ENCODE measurements at regions not wholly inside any gene's neighbourhood (a gene's known extent, or its start where the extent isn't known, plus 50 kb on each side); places are given as distances from the start of the nearest gene placed in this dataset.
A peak's percentile ranks its signal among the peaks of the same experiment; 100 is the strongest.
"Not testable (repeated sequence)": the region's sequence is repeated elsewhere in the genome, so short reads cannot be mapped to it uniquely, and the experiment has no call there.

GRCh38 chr6:15106958-15107643 lies 138.8 kb upstream of the JARID2 start:
- peak in 2 of 8 experiments; percentile 49 to 94 for ATAC-seq (replicated peaks in 6 of 8)
- Histone ChIP-seq H3K27ac (no peak overlapping the region), H3K4me1 (replicated peaks in 1 of 2) (peaks cover 0 to 5% of the 10 kb centered on the region in 2 donors), H3K4me3 (no peak overlapping the region)
- in situ Hi-C loops (cut with MboI; ENCODE audit: low pct_unique_long_range_greater_than_20kb in 2 of 9, low sequenced_read_pairs in 9 of 9, unreplicated experiment in 9 of 9) = no loop called here
- 40 to 100% (median 81%) methylated on average over 1 to 10 of the region's 12 CpGs; no CpG with 5 or more reads in 1 of the 10 experiments for WGBS, 10 experiments

- Histone ChIP-seq H3K27ac (no peak overlapping the region), H3K4me1 (replicated peaks in 1 of 2) (peaks cover 0 to 5% of the 10 kb centered on the region in 2 donors), H3K4me3 (no peak overlapping the region)
- ATAC-seq (replicated peaks in 6 of 8) = peak in 1 of 8 experiments; percentile 12
- 0 to 100% (median 89%) methylated on average over 1 to 8 of the region's 9 CpGs; no CpG with 5 or more reads in 1 of the 10 experiments for WGBS, 10 experiments
- in situ Hi-C loops (cut with MboI; ENCODE audit: low pct_unique_long_range_greater_than_20kb in 2 of 9, low sequenced_read_pairs in 9 of 9, unreplicated experiment in 9 of 9) = no loop called here
Measured at GRCh38 chr6:15107644-15108382, 138.1 kb upstream of the JARID2 start.

- no peak overlapping the region for H3K27ac ChIP-seq
- no peak for ATAC-seq (replicated peaks in 6 of 8)
- peaks cover 0 to 5% of the 10 kb centered on the region in 2 donors for H3K4me1 ChIP-seq (replicated peaks in 1 of 2)
- H3K4me3 ChIP-seq = no peak overlapping the region
- WGBS, 10 experiments = 60 to 100% (median 92%) methylated on average over 1 to 2 of the region's 2 CpGs; no CpG with 5 or more reads in 6 of the 10 experiments
- in situ Hi-C loops (cut with MboI; ENCODE audit: low pct_unique_long_range_greater_than_20kb in 2 of 9, low sequenced_read_pairs in 9 of 9, unreplicated experiment in 9 of 9) = no loop called here
Measured at GRCh38 chr6:15108383-15108715, 137.5 kb upstream of the JARID2 start.

DNA sequence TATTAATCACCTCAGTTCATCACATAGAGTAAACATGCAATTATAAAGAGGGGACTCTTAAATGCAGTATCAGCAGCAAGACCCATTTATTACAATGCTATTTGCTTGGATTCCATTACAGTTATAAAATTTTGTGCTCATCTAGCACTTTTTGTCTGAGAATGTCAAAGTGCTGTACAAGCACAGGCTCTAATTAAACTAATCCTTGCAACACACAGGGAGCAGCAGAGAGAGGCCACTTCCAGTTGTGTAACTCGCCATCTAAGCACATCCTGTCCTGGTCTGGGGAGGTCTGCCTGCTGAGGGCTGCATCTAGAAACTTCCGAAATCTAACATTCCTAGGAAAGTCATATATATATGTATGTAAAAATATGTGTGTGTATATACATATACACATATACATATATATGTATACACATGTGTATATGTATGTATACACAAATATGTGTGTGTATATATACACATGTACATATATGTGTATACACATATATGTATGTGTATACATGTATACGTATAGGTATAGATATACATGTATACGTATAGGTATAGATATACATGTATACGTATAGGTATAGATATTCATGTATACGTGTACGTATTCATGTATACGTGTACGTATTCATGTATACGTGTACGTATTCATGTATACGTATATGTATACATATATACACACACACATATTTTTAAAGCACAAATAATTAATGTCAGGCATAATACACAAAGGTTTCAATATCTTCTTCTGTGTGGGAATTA lies 136.4 kb upstream of the JARID2 start:
- no peak for ATAC-seq (replicated peaks in 6 of 8)
- Histone ChIP-seq H3K27ac (no peak overlapping the region), H3K4me1 (replicated peaks in 1 of 2) (peaks cover 0 to 5% of the 10 kb centered on the region in 2 donors), H3K4me3 (no peak overlapping the region)
- in situ Hi-C loops (cut with MboI; ENCODE audit: low pct_unique_long_range_greater_than_20kb in 2 of 9, low sequenced_read_pairs in 9 of 9, unreplicated experiment in 9 of 9) = no loop called here
- 72 to 100% (median 85%) methylated on average over 1 to 12 of the region's 12 CpGs; no CpG with 5 or more reads in 2 of the 10 experiments for WGBS, 10 experiments

- H3K4me1 ChIP-seq (replicated peaks in 1 of 2) = peaks cover 0 to 5% of the 10 kb centered on the region in 2 donors
- no peak overlapping the region for H3K4me3 ChIP-seq
- in situ Hi-C loops (cut with MboI; ENCODE audit: low pct_unique_long_range_greater_than_20kb in 2 of 9, low sequenced_read_pairs in 9 of 9, unreplicated experiment in 9 of 9) = no loop called here
- 0 to 100% (median 50%) methylated on average over 1 of the region's 1 CpG; no CpG with 5 or more reads in 3 of the 10 experiments for WGBS, 10 experiments
- no peak overlapping the region for H3K27ac ChIP-seq
- ATAC-seq (replicated peaks in 6 of 8) = no peak
Measured at GRCh38 chr6:15110726-15111354, 135.0 kb upstream of the JARID2 start.

GRCh38 chr6:15111576-15111975 lies 134.3 kb upstream of the JARID2 start:
- ATAC-seq (replicated peaks in 6 of 8); H3K4me3 ChIP-seq; H3K4me1 ChIP-seq (replicated peaks in 1 of 2); H3K27ac ChIP-seq; in situ Hi-C loops (cut with MboI; ENCODE audit: low pct_unique_long_range_greater_than_20kb in 2 of 9, low sequenced_read_pairs in 9 of 9, unreplicated experiment in 9 of 9): not testable (repeated sequence)
- WGBS, 10 experiments = 25 to 100% methylated on average over 1 of the region's 1 CpG; no CpG with 5 or more reads in 8 of the 10 experiments

- Histone ChIP-seq H3K27ac (no peak overlapping the region), H3K4me3 (no peak overlapping the region), H3K4me1 (replicated peaks in 1 of 2) (peaks cover 5 to 6% of the 10 kb centered on the region in 2 donors)
- no peak for ATAC-seq (replicated peaks in 6 of 8)
- WGBS, 10 experiments = 29 to 100% (median 72%) methylated on average over 1 of the region's 1 CpG; no CpG with 5 or more reads in 4 of the 10 experiments
- in situ Hi-C loops (cut with MboI; ENCODE audit: low pct_unique_long_range_greater_than_20kb in 2 of 9, low sequenced_read_pairs in 9 of 9, unreplicated experiment in 9 of 9) = no loop called here
Measured at GRCh38 chr6:15113587-15113986, 132.3 kb upstream of the JARID2 start.

GRCh38 chr6:15114061-15114460 lies 131.8 kb upstream of the JARID2 start:
- in situ Hi-C loops (cut with MboI; ENCODE audit: low pct_unique_long_range_greater_than_20kb in 2 of 9, low sequenced_read_pairs in 9 of 9, unreplicated experiment in 9 of 9) = no loop called here
- ATAC-seq (replicated peaks in 6 of 8) = no peak
- Histone ChIP-seq H3K4me1 (replicated peaks in 1 of 2) (peaks cover 4 to 6% of the 10 kb centered on the region in 2 donors), H3K4me3 (no peak overlapping the region), H3K27ac (no peak overlapping the region)
- 73 to 100% (median 83%) methylated on average over 1 to 3 of the region's 4 CpGs; no CpG with 5 or more reads in 5 of the 10 experiments for WGBS, 10 experiments

DNA sequence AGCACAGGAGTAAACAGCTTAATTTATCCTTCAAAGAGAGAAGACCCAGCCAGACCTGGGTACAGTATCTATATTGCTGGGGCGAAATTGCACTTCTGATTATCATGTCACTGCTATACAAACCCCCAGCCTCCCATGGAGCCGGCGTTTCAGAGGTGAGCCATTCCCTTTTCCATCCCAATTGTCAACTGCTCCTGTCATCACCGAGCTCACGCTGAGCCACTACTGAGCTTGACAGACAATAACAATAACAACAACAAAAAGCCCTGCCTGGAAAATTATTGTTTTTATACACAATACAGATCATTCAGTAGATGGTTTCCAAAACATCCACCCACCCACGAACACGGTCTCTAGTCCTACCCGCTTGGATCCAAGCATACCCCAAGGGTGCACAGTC lies 129.0 kb upstream of the JARID2 start:
- WGBS, 10 experiments = 41 to 79% (median 67%) methylated on average over 1 to 8 of the region's 8 CpGs; no CpG with 5 or more reads in 3 of the 10 experiments
- in situ Hi-C loops (cut with MboI; ENCODE audit: low pct_unique_long_range_greater_than_20kb in 2 of 9, low sequenced_read_pairs in 9 of 9, unreplicated experiment in 9 of 9) = no loop called here
- ATAC-seq (replicated peaks in 6 of 8) = no peak

GRCh38 chr6:15121443-15121842 lies 124.4 kb upstream of the JARID2 start:
- 40 to 100% (median 86%) methylated on average over 1 of the region's 1 CpG; no CpG with 5 or more reads in 3 of the 10 experiments for WGBS, 10 experiments
- in situ Hi-C loops (cut with MboI; ENCODE audit: low pct_unique_long_range_greater_than_20kb in 2 of 9, low sequenced_read_pairs in 9 of 9, unreplicated experiment in 9 of 9) = no loop called here
- Histone ChIP-seq H3K4me3 (no peak overlapping the region), H3K4me1 (replicated peaks in 1 of 2) (peaks cover 0 to 6% of the 10 kb centered on the region in 2 donors), H3K27ac (no peak overlapping the region)
- ATAC-seq (replicated peaks in 6 of 8) = no peak

More for the DNA sequence above, 129.0 kb upstream of the JARID2 start:
- Histone ChIP-seq H3K4me1 (replicated peaks in 1 of 2) (peaks cover 0 to 6% of the 10 kb centered on the region in 2 donors), H3K4me3 (no peak overlapping the region), H3K27ac (no peak overlapping the region)

- WGBS, 10 experiments = 75 to 100% (median 98%) methylated on average over 1 to 5 of the region's 6 CpGs
- Histone ChIP-seq H3K4me1 (replicated peaks in 1 of 2) (peaks cover 0 to 2% of the 10 kb centered on the region in 2 donors), H3K4me3 (no peak overlapping the region), H3K27ac (no peak overlapping the region)
- ATAC-seq (replicated peaks in 6 of 8) = no peak
- in situ Hi-C loops (cut with MboI; ENCODE audit: low pct_unique_long_range_greater_than_20kb in 2 of 9, low sequenced_read_pairs in 9 of 9, unreplicated experiment in 9 of 9) = no loop called here
Measured at GRCh38 chr6:15121977-15122550, 123.8 kb upstream of the JARID2 start.

GRCh38 chr6:15129887-15130286 lies 116.0 kb upstream of the JARID2 start:
- Histone ChIP-seq H3K4me3 (no peak overlapping the region), H3K27ac (no peak overlapping the region), H3K4me1 (replicated peaks in 1 of 2) (peaks cover 3 to 17% of the 10 kb centered on the region in 2 donors)
- in situ Hi-C loops (cut with MboI; ENCODE audit: low pct_unique_long_range_greater_than_20kb in 2 of 9, low sequenced_read_pairs in 9 of 9, unreplicated experiment in 9 of 9) = no loop called here
- 58 to 100% (median 73%) methylated on average over 1 to 4 of the region's 4 CpGs; no CpG with 5 or more reads in 3 of the 10 experiments for WGBS, 10 experiments
- no peak for ATAC-seq (replicated peaks in 6 of 8)

All from motor neuron (in vitro differentiated cells).